HEK293 (cell line): ENCODE measurements at regions not wholly inside any gene's neighbourhood (a gene's known extent, or its start where the extent isn't known, plus 50 kb on each side); places are given as distances from the start of the nearest gene placed in this dataset.
"Not testable (repeated sequence)": the region's sequence is repeated elsewhere in the genome, so short reads cannot be mapped to it uniquely, and the experiment has no call there.

Experiments
- CTCF ChIA-PET: fragments of 350-600 bp; formaldehyde crosslinking; extraction: SDS; loops from one replicate; lab custom pipeline; 2021; ENCODE audit warnings: antibody characterized with exemption; lab: Yijun Ruan, JAX
- POLR2A ChIA-PET: fragments of 300-600 bp; formaldehyde crosslinking; extraction: SDS; loops from one replicate; lab custom pipeline; 2020; ENCODE audit warnings: antibody characterized with exemption, inconsistent platforms; lab: Yijun Ruan, JAX
- H3K27ac ChIP-seq: fragments of 200-500 bp; sonication (Bioruptor generic); 2 replicates; pipeline ENCODE4 v1.5.1; 2014; ENCODE audit warnings: low read depth, low read length, control low read depth, inconsistent platforms; ENCODE audit errors: extremely low read depth
- H3K36me3 ChIP-seq, 2 experiments: fragments of 200-500 bp in 1 of 2; sonication (Bioruptor generic) in 1 of 2; 1 replicate in 1 of 2; 2 replicates in 1 of 2; pipeline ENCODE4 v1.5.1; 2014 to 2017; ENCODE audit warnings: inconsistent platforms in 2 of 2, low read length in 2 of 2; ENCODE audit not compliant: control insufficient read depth in 2 of 2, insufficient read depth in 1 of 2
- H3K4me1 ChIP-seq: fragments of 200-500 bp; sonication (Bioruptor generic); 2 replicates; pipeline ENCODE4 v1.5.1; 2014; ENCODE audit warnings: mild to moderate bottlenecking, low read length, inconsistent platforms; ENCODE audit not compliant: control insufficient read depth, insufficient read depth
- H3K4me3 ChIP-seq: 2 replicates; pipeline ENCODE4 v1.5.1; 2011; ENCODE audit warnings: low read depth, mild to moderate bottlenecking, control low read depth, low read length, moderate library complexity
- H3K9me3 ChIP-seq: fragments of 200-500 bp; sonication (Bioruptor generic); 2 replicates; pipeline ENCODE4 v1.5.1; 2014; ENCODE audit warnings: low read depth, low read length, inconsistent platforms; ENCODE audit not compliant: control insufficient read depth, insufficient read depth
- KLF10 ChIP-seq: fragments of 450-650 bp; IDR thresholded peaks from 2 replicates; pipeline ENCODE4 v1.5.1; 2018; ENCODE audit warnings: missing biosample characterization, mild to moderate bottlenecking, missing genetic modification characterization
- KLF7 ChIP-seq: fragments of 450-650 bp; formaldehyde crosslinking; IDR thresholded peaks from 2 replicates; pipeline ENCODE4 v1.5.1; 2016; ENCODE audit warnings: missing biosample characterization, missing genetic modification characterization, borderline replicate concordance
- SCRT2 ChIP-seq: fragments of 450-650 bp; formaldehyde crosslinking; IDR thresholded peaks from 2 replicates; pipeline ENCODE4 v1.5.1; 2016; ENCODE audit warnings: missing biosample characterization, missing genetic modification characterization
- SP3 ChIP-seq: fragments of 450-650 bp; formaldehyde crosslinking; IDR thresholded peaks from 2 replicates; pipeline ENCODE4 v1.5.1; 2016; ENCODE audit warnings: missing biosample characterization, missing genetic modification characterization
- YY1 ChIP-seq: fragments of 450-650 bp; formaldehyde crosslinking; IDR thresholded peaks from 2 replicates; pipeline ENCODE4 v1.5.1; 2018; ENCODE audit warnings: missing biosample characterization, missing genetic modification characterization
- ZBTB17 ChIP-seq: fragments of 450-650 bp; formaldehyde crosslinking; IDR thresholded peaks from 2 replicates; pipeline ENCODE4 v1.5.1; 2016; ENCODE audit warnings: missing biosample characterization, missing genetic modification characterization
- ZFP41 ChIP-seq: fragments of 450-650 bp; formaldehyde crosslinking; IDR thresholded peaks from 2 replicates; pipeline ENCODE4 v1.5.1; 2016; ENCODE audit warnings: missing biosample characterization, missing genetic modification characterization, borderline replicate concordance
- ZNF174 ChIP-seq: fragments of 450-650 bp; formaldehyde crosslinking; IDR thresholded peaks from 2 replicates; pipeline ENCODE4 v1.5.0; 2017; ENCODE audit warnings: missing biosample characterization, mild to moderate bottlenecking, missing genetic modification characterization
- ZNF221 ChIP-seq: fragments of 450-650 bp; formaldehyde crosslinking; IDR thresholded peaks from 2 replicates; pipeline ENCODE4 v1.5.1; 2017; ENCODE audit warnings: missing biosample characterization, missing genetic modification characterization, borderline replicate concordance
- ZNF223 ChIP-seq: fragments of 450-650 bp; formaldehyde crosslinking; IDR thresholded peaks from 2 replicates; pipeline ENCODE4 v1.5.1; 2016; ENCODE audit warnings: missing biosample characterization, missing genetic modification characterization
- ZNF23 ChIP-seq: fragments of 450-650 bp; formaldehyde crosslinking; IDR thresholded peaks from 2 replicates; pipeline ENCODE4 v1.5.1; 2016; ENCODE audit warnings: missing biosample characterization, missing genetic modification characterization, borderline replicate concordance
- ZNF239 ChIP-seq: fragments of 450-650 bp; formaldehyde crosslinking; IDR thresholded peaks from 2 replicates; pipeline ENCODE4 v1.5.1; 2016; ENCODE audit warnings: missing biosample characterization, missing genetic modification characterization
- ZNF302 ChIP-seq: fragments of 450-650 bp; formaldehyde crosslinking; IDR thresholded peaks from 2 replicates; pipeline ENCODE4 v1.5.1; 2016; ENCODE audit warnings: missing biosample characterization, missing genetic modification characterization, low read depth
- ZNF398 ChIP-seq: fragments of 450-650 bp; formaldehyde crosslinking; IDR thresholded peaks from 2 replicates; pipeline ENCODE4 v1.5.1; 2017; ENCODE audit warnings: missing biosample characterization, missing genetic modification characterization
- ZNF426 ChIP-seq: fragments of 450-650 bp; formaldehyde crosslinking; IDR thresholded peaks from 2 replicates; pipeline ENCODE4 v1.5.1; 2017; ENCODE audit warnings: missing biosample characterization, missing genetic modification characterization, mild to moderate bottlenecking, inconsistent platforms, moderate library complexity
- ZNF473 ChIP-seq: fragments of 450-650 bp; formaldehyde crosslinking; IDR thresholded peaks from 2 replicates; pipeline ENCODE4 v1.5.1; 2017; ENCODE audit warnings: missing biosample characterization, missing genetic modification characterization
- ZNF501 ChIP-seq: fragments of 450-650 bp; formaldehyde crosslinking; IDR thresholded peaks from 2 replicates; pipeline ENCODE4 v1.5.1; 2016; ENCODE audit warnings: missing biosample characterization, missing genetic modification characterization
- ZNF544 ChIP-seq: fragments of 450-650 bp; formaldehyde crosslinking; IDR thresholded peaks from 2 replicates; pipeline ENCODE4 v1.5.0; 2017; ENCODE audit warnings: missing biosample characterization, missing genetic modification characterization
- ZNF571 ChIP-seq: fragments of 450-650 bp; formaldehyde crosslinking; IDR thresholded peaks from 2 replicates; pipeline ENCODE4 v1.5.0; 2017; ENCODE audit warnings: missing biosample characterization, missing genetic modification characterization
- ZNF623 ChIP-seq: fragments of 450-650 bp; formaldehyde crosslinking; IDR thresholded peaks from 2 replicates; pipeline ENCODE4 v1.5.1; 2016; ENCODE audit warnings: missing biosample characterization, missing genetic modification characterization
- ZNF639 ChIP-seq: fragments of 450-650 bp; formaldehyde crosslinking; IDR thresholded peaks from 2 replicates; pipeline ENCODE4 v1.5.1; 2016; ENCODE audit warnings: missing biosample characterization, missing genetic modification characterization
- ZNF747 ChIP-seq: fragments of 450-650 bp; formaldehyde crosslinking; IDR thresholded peaks from 2 replicates; pipeline ENCODE4 v1.5.1; 2016; ENCODE audit warnings: missing biosample characterization, missing genetic modification characterization
- ZSCAN23 ChIP-seq: fragments of 450-650 bp; formaldehyde crosslinking; IDR thresholded peaks from 2 replicates; pipeline ENCODE4 v1.5.1; 2016; ENCODE audit warnings: missing biosample characterization, missing genetic modification characterization
- TF ChIP-seq, protein P1 (sequence below): fragments of 450-650 bp; formaldehyde crosslinking; IDR thresholded peaks from 2 replicates; pipeline ENCODE4 v1.5.1; 2017; ENCODE audit warnings: missing biosample characterization, missing genetic modification characterization
- TF ChIP-seq, protein P2 (sequence below): fragments of 450-650 bp; formaldehyde crosslinking; IDR thresholded peaks from 2 replicates; pipeline ENCODE4 v1.5.1; 2017; ENCODE audit warnings: missing biosample characterization, missing genetic modification characterization

DNA sequence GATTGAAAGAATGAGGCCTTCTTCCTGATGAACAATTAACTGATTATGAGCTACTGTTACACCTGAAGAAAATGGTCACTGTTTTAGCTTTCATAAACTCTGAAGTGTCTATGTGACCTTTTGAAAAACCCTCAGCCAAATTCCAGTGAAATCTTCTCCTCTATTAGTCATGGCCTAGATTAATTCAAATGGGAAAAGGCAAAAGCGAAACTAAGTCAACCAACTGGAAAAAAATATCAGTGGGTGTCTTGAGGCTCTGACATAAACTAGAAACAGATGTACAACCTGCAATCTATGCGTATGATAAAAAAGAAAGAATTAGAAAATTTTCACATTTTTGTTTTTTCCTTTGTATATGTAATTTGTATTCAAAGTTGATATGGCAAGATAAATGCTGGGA lies 169.4 kb upstream of the BANK1 start (continued):
- no peak for TF ChIP-seq ZNF623 (tag by site-specific recombination)

DNA sequence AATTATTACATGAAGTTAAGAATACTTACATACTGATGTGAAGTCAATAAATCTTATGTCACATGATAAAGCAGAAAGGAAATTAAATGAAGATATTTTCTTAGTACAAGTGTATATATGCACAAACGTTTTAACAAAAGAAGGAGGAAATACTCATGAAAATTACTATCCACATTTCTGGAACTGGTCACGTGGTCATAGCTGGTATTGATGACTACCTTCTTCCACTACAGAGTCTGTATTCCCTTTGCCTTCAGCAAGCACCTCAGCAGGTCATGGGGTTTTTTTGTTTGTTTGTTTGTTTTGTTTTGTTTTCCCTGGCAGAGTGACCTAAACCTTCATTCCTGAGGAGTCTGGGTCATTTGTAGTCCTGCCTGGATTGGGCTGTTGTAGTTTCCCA lies 174.9 kb upstream of the BANK1 start:
- no peak overlapping the region for H3K27ac ChIP-seq
- no peak overlapping the region for H3K4me3 ChIP-seq
- H3K4me1 ChIP-seq = no peaks in the 10 kb centered on the region
- ChIA-PET CTCF (no interaction called here), POLR2A (no interaction called here)
- TF ChIP-seq ZSCAN23 (no peak), ZNF302 (tag by site-specific recombination) (no peak), ZNF639 (tag by site-specific recombination) (no peak), YY1 (tag by site-specific recombination) (no peak), ZNF426 (tag by site-specific recombination) (no peak), ZNF23 (tag by site-specific recombination) (no peak), ZNF223 (tag by site-specific recombination) (no peak), KLF10 (tag by site-specific recombination) (no peak), ZNF239 (no peak), ZNF571 (tag by site-specific recombination) (no peak), ZNF398 (tag by site-specific recombination) (no peak), SP3 (tag by site-specific recombination) (no peak), ZFP41 (tag by site-specific recombination) (no peak), ZNF747 (no peak), SCRT2 (no peak), ZNF221 (no peak), ZNF174 (no peak), KLF7 (tag by site-specific recombination) (no peak), ZNF501 (tag by site-specific recombination) (no peak)
- no peaks in the 10 kb centered on the region for H3K9me3 ChIP-seq
- H3K36me3 ChIP-seq = no peaks in the 10 kb centered on the region

- H3K4me3 ChIP-seq, H3K9me3 ChIP-seq, H3K27ac ChIP-seq, CTCF ChIA-PET, H3K4me1 ChIP-seq, H3K36me3 ChIP-seq, POLR2A ChIA-PET: not testable (repeated sequence)
Measured at GRCh38 chr4:101606989-101607388, 183.5 kb upstream of the BANK1 start.

DNA sequence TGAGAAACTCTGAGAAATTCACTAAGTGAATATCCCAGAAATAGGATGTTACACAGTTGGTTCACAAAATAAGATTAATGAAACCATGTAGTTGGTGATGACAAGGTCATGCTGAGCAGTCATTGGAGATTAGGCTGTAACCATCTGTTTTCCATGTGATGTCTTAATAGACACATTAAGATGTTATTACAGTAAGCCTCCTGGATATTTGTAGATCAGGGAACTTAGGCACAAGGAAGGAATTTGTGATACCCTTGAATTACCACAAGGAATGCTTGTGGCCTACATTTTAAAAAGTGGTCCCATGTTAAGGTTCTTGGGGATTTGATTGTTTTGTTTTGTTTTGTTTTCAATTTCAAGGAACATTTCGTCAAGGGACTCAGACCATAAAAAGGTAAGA lies 185.6 kb upstream of the BANK1 start:
- Histone ChIP-seq H3K4me3 (no peak overlapping the region), H3K27ac (no peak overlapping the region), H3K36me3 (no peaks in the 10 kb centered on the region), H3K9me3 (no peaks in the 10 kb centered on the region), H3K4me1 (no peaks in the 10 kb centered on the region)
- POLR2A ChIA-PET = no interaction called here
- CTCF ChIA-PET = no interaction called here
- TF ChIP-seq ZBTB17 (no peak), ZNF473 (tag by site-specific recombination) (no peak), ZNF174 (no peak), ZNF544 (tag by site-specific recombination) (no peak)
- TF ChIP-seq, protein P1, sequence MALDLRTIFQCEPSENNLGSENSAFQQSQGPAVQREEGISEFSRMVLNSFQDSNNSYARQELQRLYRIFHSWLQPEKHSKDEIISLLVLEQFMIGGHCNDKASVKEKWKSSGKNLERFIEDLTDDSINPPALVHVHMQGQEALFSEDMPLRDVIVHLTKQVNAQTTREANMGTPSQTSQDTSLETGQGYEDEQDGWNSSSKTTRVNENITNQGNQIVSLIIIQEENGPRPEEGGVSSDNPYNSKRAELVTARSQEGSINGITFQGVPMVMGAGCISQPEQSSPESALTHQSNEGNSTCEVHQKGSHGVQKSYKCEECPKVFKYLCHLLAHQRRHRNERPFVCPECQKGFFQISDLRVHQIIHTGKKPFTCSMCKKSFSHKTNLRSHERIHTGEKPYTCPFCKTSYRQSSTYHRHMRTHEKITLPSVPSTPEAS (tag by site-specific recombination) = no peak
- TF ChIP-seq, protein P2, sequence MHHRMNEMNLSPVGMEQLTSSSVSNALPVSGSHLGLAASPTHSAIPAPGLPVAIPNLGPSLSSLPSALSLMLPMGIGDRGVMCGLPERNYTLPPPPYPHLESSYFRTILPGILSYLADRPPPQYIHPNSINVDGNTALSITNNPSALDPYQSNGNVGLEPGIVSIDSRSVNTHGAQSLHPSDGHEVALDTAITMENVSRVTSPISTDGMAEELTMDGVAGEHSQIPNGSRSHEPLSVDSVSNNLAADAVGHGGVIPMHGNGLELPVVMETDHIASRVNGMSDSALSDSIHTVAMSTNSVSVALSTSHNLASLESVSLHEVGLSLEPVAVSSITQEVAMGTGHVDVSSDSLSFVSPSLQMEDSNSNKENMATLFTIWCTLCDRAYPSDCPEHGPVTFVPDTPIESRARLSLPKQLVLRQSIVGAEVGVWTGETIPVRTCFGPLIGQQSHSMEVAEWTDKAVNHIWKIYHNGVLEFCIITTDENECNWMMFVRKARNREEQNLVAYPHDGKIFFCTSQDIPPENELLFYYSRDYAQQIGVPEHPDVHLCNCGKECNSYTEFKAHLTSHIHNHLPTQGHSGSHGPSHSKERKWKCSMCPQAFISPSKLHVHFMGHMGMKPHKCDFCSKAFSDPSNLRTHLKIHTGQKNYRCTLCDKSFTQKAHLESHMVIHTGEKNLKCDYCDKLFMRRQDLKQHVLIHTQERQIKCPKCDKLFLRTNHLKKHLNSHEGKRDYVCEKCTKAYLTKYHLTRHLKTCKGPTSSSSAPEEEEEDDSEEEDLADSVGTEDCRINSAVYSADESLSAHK (tag by site-specific recombination) = no peak
